Thymus (tissue), 11 donors: ENCODE measurements at regions not wholly inside any gene's neighbourhood (a gene's known extent, or its start where the extent isn't known, plus 50 kb on each side); places are given as distances from the start of the nearest gene placed in this dataset.

ENCODE experiments used
- DNase-seq, 9 donors: peaks; one replicate each; pipeline ENCODE4 v3.0.0-alpha.2; 2013; ENCODE audit warnings: low spot score in 9 of 9, low read depth in 6 of 9, missing footprints in 1 of 9
- H3K27ac ChIP-seq, 2 donors: one replicate each; pipeline ENCODE4 v1.5.1; 2013; ENCODE audit warnings: control low read depth in 1 of 2, low read depth in 1 of 2, low read length in 1 of 2, mild to moderate bottlenecking in 1 of 2, moderate library complexity in 1 of 2
- H3K27me3 ChIP-seq, 2 donors: one replicate each; pipeline ENCODE4 v1.5.1; 2013; ENCODE audit warnings: low read length in 1 of 2; ENCODE audit not compliant: control insufficient read depth in 2 of 2, insufficient read depth in 1 of 2
- H3K36me3 ChIP-seq, 2 donors: one replicate each; pipeline ENCODE4 v1.5.1; 2013; ENCODE audit warnings: low read length in 1 of 2, mild to moderate bottlenecking in 1 of 2, moderate library complexity in 1 of 2; ENCODE audit not compliant: control insufficient read depth in 2 of 2, insufficient read depth in 2 of 2
- H3K4me1 ChIP-seq, 2 donors: one replicate each; pipeline ENCODE4 v1.5.1; 2013; ENCODE audit warnings: low read length in 2 of 2; ENCODE audit not compliant: control insufficient read depth in 2 of 2, insufficient read depth in 2 of 2
- H3K4me3 ChIP-seq, 2 donors: one replicate each; pipeline ENCODE4 v1.5.1; 2013; ENCODE audit warnings: low read length in 2 of 2, control low read depth in 1 of 2, mild to moderate bottlenecking in 1 of 2
- H3K9me3 ChIP-seq, 2 donors: one replicate each; pipeline ENCODE4 v1.5.1; 2013; ENCODE audit warnings: low read length in 1 of 2, mild to moderate bottlenecking in 1 of 2; ENCODE audit not compliant: control insufficient read depth in 2 of 2, insufficient read depth in 1 of 2
- WGBS: extraction: QIAGEN DNeasy Blood & Tissue Kit; methylation state at CpG from one replicate; pipeline ENCODE4 v1.1.7; 2013; 5-methylcytosine and 5-hydroxymethylcytosine counted together
- donor health status: healthy.

- Histone ChIP-seq H3K9me3 (no peaks in the 10 kb centered on the region), H3K36me3 (no peaks in the 10 kb centered on the region), H3K27me3 (no peaks in the 10 kb centered on the region), H3K27ac (no peak overlapping the region), H3K4me1 (no peaks in the 10 kb centered on the region), H3K4me3 (no peak overlapping the region)
- no peak for DNase-seq
- 90% methylated on average over 6 of the region's 6 CpGs for WGBS
Observed at GRCh38 chr14:25522116-25522515, 472.2 kb upstream of the STXBP6 start.

GRCh38 chr14:25521616-25522015, 471.7 kb upstream of the STXBP6 start:
- Histone ChIP-seq H3K36me3 (no peaks in the 10 kb centered on the region), H3K4me1 (no peaks in the 10 kb centered on the region), H3K9me3 (no peaks in the 10 kb centered on the region), H3K27me3 (no peaks in the 10 kb centered on the region), H3K4me3 (no peak overlapping the region), H3K27ac (no peak overlapping the region)
- 80% methylated on average over 2 of the region's 2 CpGs for WGBS
- DNase-seq = no peak

DNA sequence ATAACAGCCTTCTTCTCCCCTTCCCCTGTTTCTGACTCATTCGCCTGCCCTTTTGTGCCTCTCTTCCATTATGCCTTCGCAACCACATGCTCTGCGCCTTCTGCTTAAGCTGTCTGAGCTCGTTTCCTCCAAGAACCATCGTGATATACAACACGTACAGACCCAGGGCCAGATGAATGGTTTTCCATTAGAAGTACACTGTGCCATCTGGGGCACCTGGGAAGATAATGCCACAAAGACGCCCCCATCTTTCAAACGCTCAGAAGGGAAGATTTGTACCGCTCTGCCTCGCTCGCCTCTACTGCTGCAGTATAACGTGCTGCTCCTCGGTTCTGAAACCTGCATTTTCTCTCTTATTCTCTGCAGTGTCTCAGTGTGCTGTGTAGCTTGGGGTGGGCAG, 470.9 kb upstream of the STXBP6 start:
- H3K27ac ChIP-seq = no peak overlapping the region
- H3K27me3 ChIP-seq = no peaks in the 10 kb centered on the region
- 91% methylated on average over 13 of the region's 13 CpGs for WGBS
- H3K9me3 ChIP-seq = no peaks in the 10 kb centered on the region
- H3K4me1 ChIP-seq = no peaks in the 10 kb centered on the region
- no peaks in the 10 kb centered on the region for H3K36me3 ChIP-seq
- DNase-seq = no peak
- H3K4me3 ChIP-seq = no peak overlapping the region

DNA sequence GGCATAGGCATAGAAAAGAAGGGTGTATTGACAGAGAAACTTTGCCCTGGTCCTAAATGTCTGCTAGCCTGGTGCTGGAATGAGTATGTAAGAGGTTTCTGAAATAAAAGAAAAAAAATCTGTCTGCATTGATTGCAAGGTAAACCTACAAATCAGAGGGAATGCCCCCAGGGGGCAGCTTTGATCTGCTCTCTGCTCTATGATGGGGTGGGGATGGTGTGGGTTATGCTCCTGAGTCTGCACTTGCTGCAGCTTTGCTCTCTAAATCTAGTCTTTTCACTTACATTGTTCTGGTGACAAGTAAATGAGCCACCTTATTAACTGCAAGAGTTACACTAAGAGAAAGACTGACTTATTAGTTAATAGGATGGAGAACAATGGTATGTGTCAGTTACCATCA, 468.4 kb upstream of the STXBP6 start:
- Histone ChIP-seq H3K27ac (no peak overlapping the region), H3K27me3 (no peaks in the 10 kb centered on the region), H3K4me3 (no peak overlapping the region), H3K4me1 (no peaks in the 10 kb centered on the region), H3K36me3 (no peaks in the 10 kb centered on the region), H3K9me3 (no peaks in the 10 kb centered on the region)
- DNase-seq = no peak

GRCh38 chr14:25516838-25517237, 466.9 kb upstream of the STXBP6 start:
- DNase-seq = no peak
- Histone ChIP-seq H3K27me3 (no peaks in the 10 kb centered on the region), H3K27ac (no peak overlapping the region), H3K9me3 (no peaks in the 10 kb centered on the region), H3K4me1 (no peaks in the 10 kb centered on the region), H3K36me3 (no peaks in the 10 kb centered on the region), H3K4me3 (no peak overlapping the region)

- no peaks in the 10 kb centered on the region for H3K9me3 ChIP-seq
- no peaks in the 10 kb centered on the region for H3K4me1 ChIP-seq
- H3K27ac ChIP-seq = no peak overlapping the region
- no peaks in the 10 kb centered on the region for H3K27me3 ChIP-seq
- WGBS = 95% methylated on average over 2 of the region's 2 CpGs
- no peaks in the 10 kb centered on the region for H3K36me3 ChIP-seq
- no peak overlapping the region for H3K4me3 ChIP-seq
- no peak for DNase-seq
Observed at GRCh38 chr14:25508845-25509244, 458.9 kb upstream of the STXBP6 start.

- Histone ChIP-seq H3K4me1 (no peaks in the 10 kb centered on the region), H3K27me3 (no peaks in the 10 kb centered on the region)
- 96% methylated on average over 6 of the region's 6 CpGs for WGBS
Observed at GRCh38 chr14:25501749-25502148, 451.8 kb upstream of the STXBP6 start.

GRCh38 chr14:25488961-25489360, 439.0 kb upstream of the STXBP6 start:
- H3K36me3 ChIP-seq = no peaks in the 10 kb centered on the region
- no peaks in the 10 kb centered on the region for H3K4me1 ChIP-seq
- no peak for DNase-seq
- H3K4me3 ChIP-seq = no peak overlapping the region
- H3K9me3 ChIP-seq = no peaks in the 10 kb centered on the region
- H3K27me3 ChIP-seq = no peaks in the 10 kb centered on the region
- H3K27ac ChIP-seq = no peak overlapping the region
- WGBS = 94% methylated on average over 3 of the region's 3 CpGs

More at GRCh38 chr14:25501749-25502148, 451.8 kb upstream of the STXBP6 start:
- no peak for DNase-seq
- Histone ChIP-seq H3K27ac (no peak overlapping the region), H3K4me3 (no peak overlapping the region), H3K9me3 (no peaks in the 10 kb centered on the region), H3K36me3 (no peaks in the 10 kb centered on the region)

DNA sequence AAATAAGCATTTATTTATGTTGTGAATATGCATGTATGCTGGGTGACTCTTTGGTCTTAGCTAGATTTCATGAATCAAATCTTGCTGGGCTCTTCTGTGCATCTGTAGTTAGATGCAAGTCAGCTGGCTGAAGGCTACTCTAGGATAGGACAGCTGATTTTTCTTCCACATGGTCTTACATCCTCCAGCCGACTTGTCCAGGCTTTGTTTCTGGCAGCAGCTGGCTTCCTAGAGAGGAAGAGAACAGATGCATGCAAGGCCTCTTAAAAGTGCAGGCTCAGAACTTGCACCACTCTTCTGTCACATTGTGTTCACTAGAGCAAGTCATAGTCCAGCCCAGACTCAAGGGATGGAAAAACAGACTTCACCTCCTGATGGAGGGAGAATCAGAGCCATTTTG, 435.4 kb upstream of the STXBP6 start:
- Histone ChIP-seq H3K4me3 (no peak overlapping the region), H3K9me3 (no peaks in the 10 kb centered on the region), H3K36me3 (no peaks in the 10 kb centered on the region), H3K27ac (no peak overlapping the region), H3K4me1 (no peaks in the 10 kb centered on the region), H3K27me3 (no peaks in the 10 kb centered on the region)
- WGBS = 52% methylated on average over 1 of the region's 1 CpG
- no peak for DNase-seq

- Histone ChIP-seq H3K4me3 (no peak overlapping the region), H3K9me3 (no peaks in the 10 kb centered on the region), H3K36me3 (no peaks in the 10 kb centered on the region), H3K4me1 (no peaks in the 10 kb centered on the region), H3K27ac (no peak overlapping the region), H3K27me3 (no peaks in the 10 kb centered on the region)
- WGBS = 73% methylated on average over 1 of the region's 1 CpG
- DNase-seq = no peak
Observed at GRCh38 chr14:25484906-25485305, 435.0 kb upstream of the STXBP6 start.
